Uterus (tissue), 2 donors: ENCODE measurements at regions not wholly inside any gene's neighbourhood (a gene's known extent, or its start where the extent isn't known, plus 50 kb on each side); places are given as distances from the start of the nearest gene placed in this dataset.
"Not testable (repeated sequence)": the region's sequence is repeated elsewhere in the genome, so short reads cannot be mapped to it uniquely, and the experiment has no call there.

Experiments
- POLR2A ChIP-seq, 2 donors: fragments of 450-650 bp; IDR thresholded peaks; one replicate each; pipeline ENCODE4 v1.6.1; 2016; ENCODE audit warnings: antibody characterized with exemption in 2 of 2, mild to moderate bottlenecking in 1 of 2, moderate library complexity in 1 of 2
- TF ChIP-seq, protein P1 (sequence below), 4 experiments: fragments of 200-600 bp in 2 of 4; fragments of 450-650 bp in 2 of 4; sonication (generic) in 2 of 4; IDR thresholded peaks; one replicate each; pipeline ENCODE4 v1.5.1; 2016 to 2019; ENCODE audit warnings: antibody characterized with exemption in 4 of 4, mild to moderate bottlenecking in 2 of 4, moderate library complexity in 1 of 4

DNA sequence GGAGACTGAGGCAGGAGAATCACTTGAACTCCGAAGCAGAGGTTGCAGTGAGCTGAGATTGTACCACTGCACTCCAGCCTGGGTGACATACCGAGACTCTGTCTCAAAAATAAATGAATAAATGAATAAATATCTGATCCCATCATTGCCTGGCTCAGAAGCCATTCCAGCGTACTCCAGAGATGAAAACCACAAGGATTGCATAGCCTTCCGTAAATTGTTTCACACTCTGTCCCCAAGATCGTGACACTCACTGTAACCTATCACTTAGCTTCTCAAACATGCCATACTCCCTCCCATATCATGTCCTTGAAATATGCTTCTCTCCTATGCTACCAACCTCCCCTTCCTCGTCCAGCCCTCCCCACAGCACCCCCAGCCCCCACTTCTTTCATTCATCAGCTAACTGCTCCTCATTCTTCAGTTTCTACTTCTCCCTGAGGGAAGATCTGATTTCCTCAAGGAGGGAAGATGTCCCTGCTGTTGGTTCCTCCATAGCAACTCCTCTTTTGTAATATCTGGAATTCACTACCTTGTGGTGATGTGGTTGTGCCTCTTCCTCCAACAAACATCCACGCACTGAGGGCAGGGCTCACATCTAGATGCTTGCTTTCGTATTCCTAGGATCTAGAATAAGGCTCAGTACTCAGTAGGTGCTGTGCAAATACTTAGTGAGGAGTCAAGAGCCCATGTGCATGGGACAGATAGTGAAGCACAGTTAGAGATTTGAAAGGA lies 744.9 kb upstream of the TPTE start:
- TF ChIP-seq, protein P1, sequence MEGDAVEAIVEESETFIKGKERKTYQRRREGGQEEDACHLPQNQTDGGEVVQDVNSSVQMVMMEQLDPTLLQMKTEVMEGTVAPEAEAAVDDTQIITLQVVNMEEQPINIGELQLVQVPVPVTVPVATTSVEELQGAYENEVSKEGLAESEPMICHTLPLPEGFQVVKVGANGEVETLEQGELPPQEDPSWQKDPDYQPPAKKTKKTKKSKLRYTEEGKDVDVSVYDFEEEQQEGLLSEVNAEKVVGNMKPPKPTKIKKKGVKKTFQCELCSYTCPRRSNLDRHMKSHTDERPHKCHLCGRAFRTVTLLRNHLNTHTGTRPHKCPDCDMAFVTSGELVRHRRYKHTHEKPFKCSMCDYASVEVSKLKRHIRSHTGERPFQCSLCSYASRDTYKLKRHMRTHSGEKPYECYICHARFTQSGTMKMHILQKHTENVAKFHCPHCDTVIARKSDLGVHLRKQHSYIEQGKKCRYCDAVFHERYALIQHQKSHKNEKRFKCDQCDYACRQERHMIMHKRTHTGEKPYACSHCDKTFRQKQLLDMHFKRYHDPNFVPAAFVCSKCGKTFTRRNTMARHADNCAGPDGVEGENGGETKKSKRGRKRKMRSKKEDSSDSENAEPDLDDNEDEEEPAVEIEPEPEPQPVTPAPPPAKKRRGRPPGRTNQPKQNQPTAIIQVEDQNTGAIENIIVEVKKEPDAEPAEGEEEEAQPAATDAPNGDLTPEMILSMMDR (IDR thresholded peaks at IDR 0.05): not testable (repeated sequence)
- not testable (repeated sequence) for TF ChIP-seq POLR2A (IDR thresholded peaks at IDR 0.05)
